ENCODE measurements at regions not wholly inside any gene's neighbourhood (a gene's known extent, or its start where the extent isn't known, plus 50 kb on each side); places are given as distances from the start of the nearest gene placed in this dataset.
"Not testable (repeated sequence)": the region's sequence is repeated elsewhere in the genome, so short reads cannot be mapped to it uniquely, and the experiment has no call there.

DNA sequence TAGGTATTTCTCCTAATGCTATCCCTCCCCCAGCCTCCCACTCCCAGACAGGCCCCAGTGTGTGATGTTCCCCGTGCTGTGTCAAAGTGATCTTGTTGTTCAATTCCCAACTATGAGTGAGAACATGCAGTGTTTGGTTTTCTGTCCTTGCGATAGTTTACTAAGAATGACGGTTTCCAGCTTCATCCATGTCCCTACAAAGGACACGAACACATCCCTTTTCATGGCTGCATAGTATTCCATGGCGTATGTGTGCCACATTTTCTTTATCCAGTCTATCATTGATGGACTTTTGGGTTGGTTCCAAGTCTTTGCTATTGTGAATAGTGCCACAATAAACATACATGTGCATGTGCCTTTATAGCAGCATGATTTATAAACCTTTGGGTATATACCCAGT is 999.3 kb upstream of the ZEB2 start:
- not testable (repeated sequence) for DNase-seq (ENCODE audit: low spot score)

GRCh38 chr2:145511946-145512345 is 992.0 kb upstream of the ZEB2 start:
- no peak for DNase-seq (ENCODE audit: low spot score)

GRCh38 chr2:145503511-145503910 is 983.6 kb upstream of the ZEB2 start:
- no peak for DNase-seq (ENCODE audit: low spot score)

DNA sequence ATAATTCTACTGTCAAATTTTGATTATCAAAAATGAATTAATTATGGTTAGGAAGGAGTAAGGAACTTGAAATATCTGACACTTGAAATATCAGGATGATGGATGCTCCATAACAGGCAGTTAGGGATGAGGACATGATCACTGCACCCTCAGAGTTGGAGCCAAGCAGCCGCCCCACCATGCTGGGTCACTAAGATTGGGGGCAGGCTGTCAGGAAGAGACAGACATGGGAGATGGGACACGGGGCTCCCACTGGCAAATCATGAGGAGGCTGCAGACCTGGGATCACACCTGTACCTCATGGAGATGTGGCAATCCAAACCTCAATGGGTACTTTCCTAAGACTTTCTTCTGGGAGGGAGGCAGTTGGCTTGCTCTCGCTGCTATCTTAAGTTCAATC is 982.0 kb upstream of the ZEB2 start:
- no peak for DNase-seq (ENCODE audit: low spot score)

DNA sequence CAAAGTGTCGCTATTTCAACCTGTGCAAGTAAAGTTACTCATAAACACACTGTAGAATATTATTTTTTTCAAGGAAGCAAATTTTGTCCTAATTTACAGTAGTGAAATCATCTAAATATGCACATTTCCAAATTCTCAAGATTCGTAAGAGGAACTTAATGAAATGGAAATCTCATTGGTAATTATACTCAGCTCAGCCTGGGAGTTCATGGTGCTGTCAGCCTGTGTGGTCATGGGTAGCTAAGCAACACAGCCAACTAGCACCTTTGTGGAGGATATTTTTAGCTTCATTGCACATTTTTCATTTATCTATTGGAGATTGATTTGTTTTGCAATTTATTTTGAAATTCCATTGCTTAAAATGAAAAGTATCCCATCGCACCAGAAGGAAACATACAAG is 975.7 kb upstream of the ZEB2 start:
- no peak for DNase-seq (ENCODE audit: low spot score)

DNA sequence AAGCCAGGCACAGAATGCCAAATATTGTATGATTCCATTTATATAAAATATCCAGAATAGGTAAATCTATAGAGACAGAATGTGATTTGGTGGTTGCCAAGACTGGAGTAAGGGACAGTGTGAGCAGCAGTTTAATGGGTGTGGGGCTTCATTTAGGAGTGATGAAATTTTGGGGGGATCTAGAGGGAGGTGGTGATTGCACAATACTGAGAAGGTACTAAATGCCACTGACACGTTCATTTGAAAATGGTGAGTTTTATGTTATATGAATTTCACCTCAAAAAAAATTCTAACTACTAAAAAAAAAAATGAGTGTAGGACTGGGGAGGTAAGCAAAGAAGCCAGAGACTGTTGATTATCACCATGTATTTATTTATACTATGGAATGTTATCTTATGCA is 974.5 kb upstream of the ZEB2 start:
- DNase-seq (ENCODE audit: low spot score) = no peak

DNA sequence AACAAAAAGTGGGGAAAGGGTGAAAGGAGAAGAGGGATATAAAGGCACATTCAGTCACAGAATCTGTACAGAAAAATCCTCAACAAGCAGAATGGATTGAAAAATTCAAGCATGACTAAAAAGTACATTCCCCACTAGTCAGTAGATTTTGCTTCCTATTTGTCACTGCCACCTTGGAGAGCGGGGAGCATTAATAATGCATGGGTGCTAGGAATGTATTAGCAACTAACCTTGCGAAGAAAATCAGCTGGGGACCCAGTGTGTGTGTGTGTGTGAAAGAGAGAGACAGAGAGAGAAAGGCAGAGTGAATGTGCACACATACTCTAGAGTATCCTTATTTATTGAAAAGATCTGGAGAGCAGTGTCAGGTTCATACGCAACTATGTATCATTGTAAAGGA is 968.7 kb upstream of the ZEB2 start:
- no peak for DNase-seq (ENCODE audit: low spot score)

GRCh38 chr2:145484448-145485097 is 964.7 kb upstream of the ZEB2 start:
- peak; percentile 16 for DNase-seq (ENCODE audit: low spot score)

DNA sequence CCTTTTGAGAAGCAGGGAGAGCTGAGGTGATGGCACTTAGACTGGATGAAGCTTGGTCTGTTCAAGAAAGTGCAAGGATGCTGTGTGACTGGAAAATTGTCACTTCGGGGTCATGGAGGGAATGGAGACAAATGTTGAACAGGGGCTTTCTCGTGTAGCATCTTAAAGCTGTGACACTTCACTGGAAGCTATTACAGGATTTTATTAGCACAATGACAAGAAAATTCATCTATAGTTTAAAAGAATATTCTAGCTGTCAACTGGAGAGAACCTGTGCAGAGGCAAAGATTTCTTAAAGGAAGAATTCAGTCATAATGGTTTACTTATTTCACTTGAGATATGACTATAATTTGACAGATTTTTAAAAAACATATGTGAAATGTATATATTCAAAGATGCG is 963.9 kb upstream of the ZEB2 start:
- no peak for DNase-seq (ENCODE audit: low spot score)

- no peak for DNase-seq (ENCODE audit: low spot score)
Observed at GRCh38 chr2:145481334-145481922, 961.5 kb upstream of the ZEB2 start.

- DNase-seq (ENCODE audit: low spot score) = no peak
Observed at GRCh38 chr2:145464866-145465265, 944.9 kb upstream of the ZEB2 start.

GRCh38 chr2:145460112-145460511 is 940.2 kb upstream of the ZEB2 start:
- no peak for DNase-seq (ENCODE audit: low spot score)

GRCh38 chr2:145431181-145431951 is 911.4 kb upstream of the ZEB2 start:
- no peak for DNase-seq (ENCODE audit: low spot score)

GRCh38 chr2:145423809-145424208 is 903.9 kb upstream of the ZEB2 start:
- DNase-seq (ENCODE audit: low spot score) = no peak

GRCh38 chr2:145422576-145422975 is 902.7 kb upstream of the ZEB2 start:
- DNase-seq (ENCODE audit: low spot score) = no peak

DNA sequence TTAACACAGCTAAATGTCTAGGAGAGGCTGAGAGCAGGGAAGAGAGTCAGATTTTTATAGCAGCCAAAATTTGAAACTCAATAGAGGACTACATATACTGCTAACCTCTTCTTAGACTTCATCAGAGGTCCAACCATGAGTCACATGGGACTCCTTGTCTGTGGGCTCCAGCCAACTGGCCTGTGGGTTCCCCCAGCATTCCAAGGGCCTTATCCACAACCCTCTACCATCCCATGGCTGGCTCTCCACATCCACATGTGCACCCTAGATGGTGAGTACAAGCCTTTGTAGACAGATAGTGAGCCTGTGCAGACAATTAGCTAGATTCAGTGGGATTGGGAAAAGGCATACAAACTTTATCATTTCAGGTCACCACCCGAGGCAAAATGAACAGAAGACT is 901.9 kb upstream of the ZEB2 start:
- DNase-seq (ENCODE audit: low spot score) = no peak

GRCh38 chr2:145416640-145417039 is 896.7 kb upstream of the ZEB2 start:
- no peak for DNase-seq (ENCODE audit: low spot score)

- no peak for DNase-seq (ENCODE audit: low spot score)
Observed at GRCh38 chr2:145415151-145415550, 895.2 kb upstream of the ZEB2 start.

GRCh38 chr2:145413261-145414030 is 893.5 kb upstream of the ZEB2 start:
- DNase-seq (ENCODE audit: low spot score) = no peak

DNA sequence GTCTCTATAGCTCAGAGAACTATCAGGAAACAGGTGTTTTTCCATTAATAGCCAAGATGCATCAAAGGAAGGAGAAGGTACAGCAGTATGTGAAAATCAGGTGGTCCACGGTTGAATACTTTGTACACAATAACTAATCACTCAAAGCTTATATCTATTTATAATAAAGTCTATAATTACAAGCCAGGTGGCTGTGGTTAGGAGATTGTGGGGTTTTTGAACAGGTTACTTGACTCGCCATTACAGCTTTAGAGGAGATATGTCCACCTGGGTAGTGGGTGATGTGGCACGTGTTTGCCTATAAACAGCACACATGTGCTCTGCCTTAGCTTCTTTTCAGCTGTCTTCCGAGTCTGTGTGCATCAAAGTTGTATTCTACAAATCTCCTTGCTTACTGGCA is 892.2 kb upstream of the ZEB2 start:
- no peak for DNase-seq (ENCODE audit: low spot score)

- DNase-seq (ENCODE audit: low spot score) = no peak
Observed at GRCh38 chr2:145411493-145411892, 891.6 kb upstream of the ZEB2 start.

- no peak for DNase-seq (ENCODE audit: low spot score)
Observed at GRCh38 chr2:145410086-145410485, 890.2 kb upstream of the ZEB2 start.

DNA sequence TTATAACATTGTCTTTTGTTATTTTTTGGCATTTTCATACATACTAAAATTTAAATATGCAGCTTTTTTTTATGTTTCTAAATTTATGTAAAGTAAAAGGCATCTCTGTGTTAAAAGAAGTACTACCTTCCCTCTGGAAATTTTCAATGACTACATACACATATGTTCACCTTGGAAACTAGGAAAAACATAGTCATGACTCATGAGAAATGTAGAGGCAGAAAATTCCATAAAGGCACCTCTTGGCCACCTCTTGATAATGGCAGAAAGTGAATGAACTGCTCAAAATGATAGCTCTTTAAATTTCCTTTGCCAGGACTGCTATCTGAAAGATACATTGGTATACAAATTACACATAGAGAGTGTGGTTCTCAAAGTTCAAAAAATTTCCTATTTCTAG is 889.1 kb upstream of the ZEB2 start:
- DNase-seq (ENCODE audit: low spot score) = no peak

Measured in kidney capillary endothelial cell (primary cell).